Neural cell (in vitro differentiated cells): ENCODE measurements at regions not wholly inside any gene's neighbourhood (a gene's known extent, or its start where the extent isn't known, plus 50 kb on each side); places are given as distances from the start of the nearest gene placed in this dataset.

Experiments
- H2AFZ ChIP-seq: fragments of 200-600, 300-800 bp; sonication (generic), shearing (Covaris generic); 2 replicates; pipeline ENCODE4 v1.6.0; 2014; ENCODE audit warnings: low read depth, mild to moderate bottlenecking, antibody characterized with exemption, low read length, moderate library complexity
- H3F3A ChIP-seq: fragments of 200-600 bp; shearing (Covaris generic); 2 replicates; pipeline ENCODE4 v1.6.1; 2016; ENCODE audit warnings: mild to moderate bottlenecking, moderate library complexity, mixed read lengths, antibody characterized with exemption, low read length; ENCODE audit not compliant: insufficient read depth, poor library complexity, severe bottlenecking
- H3K27ac ChIP-seq: fragments of 200-600, 300-800 bp; sonication (generic), shearing (Covaris generic); 2 replicates; pipeline ENCODE4 v1.5.1; 2014; ENCODE audit warnings: mild to moderate bottlenecking, low read length, moderate library complexity
- H3K27me3 ChIP-seq: fragments of 300-800, 200-600 bp; sonication (generic), shearing (Covaris generic); 2 replicates; pipeline ENCODE4 v1.6.0; 2014; ENCODE audit warnings: mild to moderate bottlenecking, low read depth, low read length, moderate library complexity; ENCODE audit not compliant: insufficient read depth
- H3K36me3 ChIP-seq: fragments of 300-800, 200-600 bp; sonication (generic), shearing (Covaris generic); 2 replicates; pipeline ENCODE4 v1.5.1; 2014; ENCODE audit warnings: mild to moderate bottlenecking, antibody characterized with exemption, low read length, moderate library complexity; ENCODE audit not compliant: insufficient read depth
- H3K4me2 ChIP-seq: fragments of 300-800, 200-600 bp; sonication (generic), shearing (Covaris generic); 2 replicates; pipeline ENCODE4 v1.6.0; 2014; ENCODE audit warnings: mild to moderate bottlenecking, low read length
- H3K4me3 ChIP-seq: fragments of 300-800, 200-600 bp; sonication (generic), shearing (Covaris generic); 2 replicates; pipeline ENCODE4 v1.5.1; 2014; ENCODE audit warnings: mild to moderate bottlenecking, low read length, moderate library complexity
- H3K79me2 ChIP-seq: fragments of 200-600 bp; shearing (Covaris generic); replicated peaks from 2 replicates; pipeline ENCODE4 v1.6.0; 2014; ENCODE audit warnings: mild to moderate bottlenecking, low read length, moderate library complexity; ENCODE audit not compliant: insufficient read depth
- H3K9ac ChIP-seq: fragments of 300-800, 200-600 bp; sonication (generic), shearing (Covaris generic); 2 replicates; pipeline ENCODE4 v1.6.1; 2016; ENCODE audit warnings: mild to moderate bottlenecking, low read length, mixed read lengths
- H3K9me2 ChIP-seq: fragments of 200-600 bp; shearing (Covaris generic); 2 replicates; pipeline ENCODE4 v1.6.1; 2016; ENCODE audit warnings: mild to moderate bottlenecking, low read length, mixed read lengths; ENCODE audit not compliant: insufficient read depth
- H3K9me3 ChIP-seq: fragments of 200-600, 300-800 bp; sonication (generic), shearing (Covaris generic); 2 replicates; pipeline ENCODE4 v1.6.1; 2016; ENCODE audit warnings: mild to moderate bottlenecking, mixed run types, low read length, moderate library complexity, mixed read lengths
- H4K20me1 ChIP-seq: fragments of 200-600 bp; shearing (Covaris generic); 2 replicates; pipeline ENCODE4 v1.6.1; 2016; ENCODE audit warnings: mild to moderate bottlenecking, mixed run types; ENCODE audit not compliant: insufficient read depth
- EP300 ChIP-seq: fragments of 450-650 bp; conservative IDR thresholded peaks from 2 replicates; pipeline ENCODE4 v1.6.1; 2014; ENCODE audit warnings: antibody characterized with exemption, mild to moderate bottlenecking, moderate library complexity; ENCODE audit not compliant: poor library complexity, severe bottlenecking
- EZH2 ChIP-seq: fragments of 200-600, 300-800 bp; shearing (Covaris generic), sonication (generic); IDR thresholded peaks from 2 replicates; pipeline ENCODE4 v1.6.1; 2014; ENCODE audit warnings: antibody characterized with exemption, low read length, borderline replicate concordance, mild to moderate bottlenecking; ENCODE audit not compliant: insufficient read depth, poor library complexity, severe bottlenecking
- MXI1 ChIP-seq: fragments of 450-650 bp; conservative IDR thresholded peaks from 2 replicates; pipeline ENCODE4 v1.6.1; 2014; ENCODE audit warnings: antibody characterized with exemption, mild to moderate bottlenecking; ENCODE audit not compliant: poor library complexity, severe bottlenecking
- POLR2AphosphoS5 ChIP-seq: IDR thresholded peaks from 2 replicates; pipeline ENCODE4 v1.6.1; 2012
- RAD21 ChIP-seq: fragments of 450-650 bp; conservative IDR thresholded peaks from 2 replicates; pipeline ENCODE4 v1.6.1; 2014; ENCODE audit warnings: antibody characterized with exemption, mild to moderate bottlenecking, moderate library complexity
- SMC3 ChIP-seq: fragments of 450-650 bp; conservative IDR thresholded peaks from 2 replicates; pipeline ENCODE4 v1.6.1; 2014; ENCODE audit warnings: antibody characterized with exemption, mild to moderate bottlenecking, moderate library complexity; ENCODE audit not compliant: poor library complexity
- TAF1 ChIP-seq: IDR thresholded peaks from 2 replicates; pipeline ENCODE4 v1.6.1; 2012; ENCODE audit warnings: low read depth
- TF ChIP-seq, protein P1 (sequence below): fragments of 450-650 bp; IDR thresholded peaks from 2 replicates; pipeline ENCODE4 v1.5.1; 2014; ENCODE audit warnings: antibody characterized with exemption, mild to moderate bottlenecking, moderate library complexity; ENCODE audit not compliant: poor library complexity, severe bottlenecking
- TF ChIP-seq, protein P2 (sequence below): IDR thresholded peaks from 2 replicates; pipeline ENCODE4 v1.6.1; 2012; ENCODE audit warnings: borderline replicate concordance

DNA sequence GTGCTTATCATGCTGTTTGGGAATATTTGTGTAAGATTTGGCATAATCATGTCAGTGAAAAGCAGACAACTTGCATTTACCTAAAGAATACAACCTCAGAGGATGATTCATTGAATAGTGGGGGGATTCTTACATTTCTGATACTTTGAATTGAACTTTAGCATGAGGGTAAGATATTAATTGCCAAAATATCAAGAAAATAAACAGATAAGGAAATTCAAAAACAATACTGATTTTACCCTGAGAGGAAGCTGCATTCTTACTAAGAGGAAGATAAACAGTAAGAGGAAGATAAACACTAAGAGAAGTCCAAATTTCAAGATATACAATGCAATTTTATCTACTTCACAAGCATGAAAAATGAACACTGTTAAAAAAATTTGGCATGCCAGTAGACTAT is 2564.3 kb upstream of the PCDH20 start:
- no peaks in the 10 kb centered on the region for H4K20me1 ChIP-seq
- H3K27me3 ChIP-seq = no peaks in the 10 kb centered on the region
- H3K9ac ChIP-seq = no peak overlapping the region
- H3F3A ChIP-seq = no peaks in the 10 kb centered on the region
- no peak overlapping the region for H3K27ac ChIP-seq
- H3K9me3 ChIP-seq = no peaks in the 10 kb centered on the region
- no peaks in the 10 kb centered on the region for H3K79me2 ChIP-seq
- H2AFZ ChIP-seq = no peak overlapping the region
- no peaks in the 10 kb centered on the region for H3K36me3 ChIP-seq
- no peak for TF ChIP-seq POLR2AphosphoS5
- no peak for TF ChIP-seq MXI1
- TF ChIP-seq SMC3 = no peak
- TF ChIP-seq TAF1 = no peak
- no peak for TF ChIP-seq EP300
- no peak for TF ChIP-seq RAD21
- TF ChIP-seq, protein P1, sequence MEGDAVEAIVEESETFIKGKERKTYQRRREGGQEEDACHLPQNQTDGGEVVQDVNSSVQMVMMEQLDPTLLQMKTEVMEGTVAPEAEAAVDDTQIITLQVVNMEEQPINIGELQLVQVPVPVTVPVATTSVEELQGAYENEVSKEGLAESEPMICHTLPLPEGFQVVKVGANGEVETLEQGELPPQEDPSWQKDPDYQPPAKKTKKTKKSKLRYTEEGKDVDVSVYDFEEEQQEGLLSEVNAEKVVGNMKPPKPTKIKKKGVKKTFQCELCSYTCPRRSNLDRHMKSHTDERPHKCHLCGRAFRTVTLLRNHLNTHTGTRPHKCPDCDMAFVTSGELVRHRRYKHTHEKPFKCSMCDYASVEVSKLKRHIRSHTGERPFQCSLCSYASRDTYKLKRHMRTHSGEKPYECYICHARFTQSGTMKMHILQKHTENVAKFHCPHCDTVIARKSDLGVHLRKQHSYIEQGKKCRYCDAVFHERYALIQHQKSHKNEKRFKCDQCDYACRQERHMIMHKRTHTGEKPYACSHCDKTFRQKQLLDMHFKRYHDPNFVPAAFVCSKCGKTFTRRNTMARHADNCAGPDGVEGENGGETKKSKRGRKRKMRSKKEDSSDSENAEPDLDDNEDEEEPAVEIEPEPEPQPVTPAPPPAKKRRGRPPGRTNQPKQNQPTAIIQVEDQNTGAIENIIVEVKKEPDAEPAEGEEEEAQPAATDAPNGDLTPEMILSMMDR = no peak
- TF ChIP-seq, protein P2, sequence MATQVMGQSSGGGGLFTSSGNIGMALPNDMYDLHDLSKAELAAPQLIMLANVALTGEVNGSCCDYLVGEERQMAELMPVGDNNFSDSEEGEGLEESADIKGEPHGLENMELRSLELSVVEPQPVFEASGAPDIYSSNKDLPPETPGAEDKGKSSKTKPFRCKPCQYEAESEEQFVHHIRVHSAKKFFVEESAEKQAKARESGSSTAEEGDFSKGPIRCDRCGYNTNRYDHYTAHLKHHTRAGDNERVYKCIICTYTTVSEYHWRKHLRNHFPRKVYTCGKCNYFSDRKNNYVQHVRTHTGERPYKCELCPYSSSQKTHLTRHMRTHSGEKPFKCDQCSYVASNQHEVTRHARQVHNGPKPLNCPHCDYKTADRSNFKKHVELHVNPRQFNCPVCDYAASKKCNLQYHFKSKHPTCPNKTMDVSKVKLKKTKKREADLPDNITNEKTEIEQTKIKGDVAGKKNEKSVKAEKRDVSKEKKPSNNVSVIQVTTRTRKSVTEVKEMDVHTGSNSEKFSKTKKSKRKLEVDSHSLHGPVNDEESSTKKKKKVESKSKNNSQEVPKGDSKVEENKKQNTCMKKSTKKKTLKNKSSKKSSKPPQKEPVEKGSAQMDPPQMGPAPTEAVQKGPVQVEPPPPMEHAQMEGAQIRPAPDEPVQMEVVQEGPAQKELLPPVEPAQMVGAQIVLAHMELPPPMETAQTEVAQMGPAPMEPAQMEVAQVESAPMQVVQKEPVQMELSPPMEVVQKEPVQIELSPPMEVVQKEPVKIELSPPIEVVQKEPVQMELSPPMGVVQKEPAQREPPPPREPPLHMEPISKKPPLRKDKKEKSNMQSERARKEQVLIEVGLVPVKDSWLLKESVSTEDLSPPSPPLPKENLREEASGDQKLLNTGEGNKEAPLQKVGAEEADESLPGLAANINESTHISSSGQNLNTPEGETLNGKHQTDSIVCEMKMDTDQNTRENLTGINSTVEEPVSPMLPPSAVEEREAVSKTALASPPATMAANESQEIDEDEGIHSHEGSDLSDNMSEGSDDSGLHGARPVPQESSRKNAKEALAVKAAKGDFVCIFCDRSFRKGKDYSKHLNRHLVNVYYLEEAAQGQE = no peak
- no peak for TF ChIP-seq EZH2
- H3K4me3 ChIP-seq = no peak overlapping the region
- no peaks in the 10 kb centered on the region for H3K9me2 ChIP-seq
- H3K4me2 ChIP-seq = no peak overlapping the region

DNA sequence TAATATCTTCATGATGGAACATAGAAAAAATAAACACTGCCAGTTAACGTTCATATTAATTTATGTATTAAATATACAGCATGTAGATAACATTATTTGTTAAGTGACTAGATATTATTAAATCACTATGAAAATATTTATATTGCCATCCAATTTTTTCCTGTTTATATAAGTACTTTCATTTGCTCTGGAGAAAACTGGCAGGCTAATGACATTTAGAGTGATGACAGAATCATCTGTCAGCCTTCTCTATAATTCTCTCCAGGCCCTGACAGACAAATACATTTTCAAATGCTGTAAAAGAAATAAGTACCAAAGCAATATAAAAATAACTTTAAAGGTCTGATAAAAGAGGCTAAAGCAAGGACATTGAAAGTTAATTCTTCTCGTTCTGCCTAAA is 2556.7 kb upstream of the PCDH20 start:
- H3K9me2 ChIP-seq = no peaks in the 10 kb centered on the region
- TF ChIP-seq, protein P2 = peak; percentile 23
- TF ChIP-seq POLR2AphosphoS5 (peak; percentile 75), RAD21 (no peak), EZH2 (no peak), SMC3 (no peak), EP300 (peak; percentile 96), MXI1 (no peak)
- TF ChIP-seq, protein P1 = no peak
- H4K20me1 ChIP-seq = no peaks in the 10 kb centered on the region
- H3K27ac ChIP-seq = no peak overlapping the region
- H3K36me3 ChIP-seq = no peaks in the 10 kb centered on the region
- no peak overlapping the region for H2AFZ ChIP-seq
- no peak overlapping the region for H3K9ac ChIP-seq
- H3K79me2 ChIP-seq = no peaks in the 10 kb centered on the region
- no peaks in the 10 kb centered on the region for H3K27me3 ChIP-seq
- H3K4me2 ChIP-seq = no peak overlapping the region
- no peaks in the 10 kb centered on the region for H3F3A ChIP-seq
- no peaks in the 10 kb centered on the region for H3K9me3 ChIP-seq
- no peak overlapping the region for H3K4me3 ChIP-seq
